MM.1S (cell line): ENCODE measurements at regions not wholly inside any gene's neighbourhood (a gene's known extent, or its start where the extent isn't known, plus 50 kb on each side); places are given as distances from the start of the nearest gene placed in this dataset.

Experiments
- EZH2phosphoT487 ChIP-seq: fragments of 300-600 bp; sonication (generic); IDR thresholded peaks from 2 replicates; pipeline ENCODE4 v1.6.1; 2018; ENCODE audit warnings: antibody characterized with exemption, low read length
- TF ChIP-seq, protein P1 (sequence below): fragments of 300-600 bp; sonication (generic); IDR thresholded peaks from 2 replicates; pipeline ENCODE4 v1.5.1; 2016; ENCODE audit warnings: antibody characterized with exemption, low read length, mixed read lengths

DNA sequence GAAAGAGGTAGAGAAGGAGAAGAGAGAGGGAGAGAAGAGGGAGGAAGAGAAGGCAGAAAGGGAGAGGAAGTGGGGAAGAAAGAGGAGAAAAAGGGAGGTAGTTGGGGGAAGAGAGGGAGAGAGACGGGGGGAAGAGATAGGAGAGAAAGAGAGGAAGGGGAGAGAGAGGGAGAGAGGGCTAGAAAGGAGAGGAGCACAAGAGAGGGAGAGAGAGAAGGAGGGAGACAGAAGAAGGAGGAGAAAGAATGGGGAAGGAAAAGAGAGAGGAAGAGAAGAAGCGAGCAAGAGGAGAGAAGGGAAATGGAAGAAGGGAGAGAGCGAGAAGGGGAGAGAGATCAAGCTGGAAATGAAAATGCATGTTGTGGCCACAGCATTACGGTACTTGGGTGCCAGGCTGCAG is 1368.4 kb upstream of the TMEM132C start:
- TF ChIP-seq, protein P1, sequence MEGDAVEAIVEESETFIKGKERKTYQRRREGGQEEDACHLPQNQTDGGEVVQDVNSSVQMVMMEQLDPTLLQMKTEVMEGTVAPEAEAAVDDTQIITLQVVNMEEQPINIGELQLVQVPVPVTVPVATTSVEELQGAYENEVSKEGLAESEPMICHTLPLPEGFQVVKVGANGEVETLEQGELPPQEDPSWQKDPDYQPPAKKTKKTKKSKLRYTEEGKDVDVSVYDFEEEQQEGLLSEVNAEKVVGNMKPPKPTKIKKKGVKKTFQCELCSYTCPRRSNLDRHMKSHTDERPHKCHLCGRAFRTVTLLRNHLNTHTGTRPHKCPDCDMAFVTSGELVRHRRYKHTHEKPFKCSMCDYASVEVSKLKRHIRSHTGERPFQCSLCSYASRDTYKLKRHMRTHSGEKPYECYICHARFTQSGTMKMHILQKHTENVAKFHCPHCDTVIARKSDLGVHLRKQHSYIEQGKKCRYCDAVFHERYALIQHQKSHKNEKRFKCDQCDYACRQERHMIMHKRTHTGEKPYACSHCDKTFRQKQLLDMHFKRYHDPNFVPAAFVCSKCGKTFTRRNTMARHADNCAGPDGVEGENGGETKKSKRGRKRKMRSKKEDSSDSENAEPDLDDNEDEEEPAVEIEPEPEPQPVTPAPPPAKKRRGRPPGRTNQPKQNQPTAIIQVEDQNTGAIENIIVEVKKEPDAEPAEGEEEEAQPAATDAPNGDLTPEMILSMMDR = no peak
- no peak for TF ChIP-seq EZH2phosphoT487
